ENCODE measurements at regions not wholly inside any gene's neighbourhood (a gene's known extent, or its start where the extent isn't known, plus 50 kb on each side); places are given as distances from the start of the nearest gene placed in this dataset.

DNA sequence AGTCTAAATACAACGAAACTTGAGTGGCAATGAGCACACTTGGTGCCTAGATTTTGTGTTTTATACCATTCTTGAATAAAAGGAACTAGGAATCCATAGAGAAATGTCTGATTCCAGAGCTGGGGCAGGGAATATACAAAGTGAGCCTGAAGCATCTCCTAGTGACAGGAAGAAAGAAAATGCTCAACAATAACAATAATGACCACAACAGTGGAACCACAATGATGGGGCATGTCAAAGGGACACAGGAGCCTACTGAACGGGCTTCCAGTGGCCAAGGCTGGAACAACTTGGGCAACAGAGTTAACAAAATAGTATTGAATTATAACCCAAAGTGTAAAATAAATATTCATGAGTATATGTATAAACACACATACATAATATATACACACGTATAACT, 94.4 kb upstream of the ADCY1 start:
- TF ChIP-seq, protein P1, sequence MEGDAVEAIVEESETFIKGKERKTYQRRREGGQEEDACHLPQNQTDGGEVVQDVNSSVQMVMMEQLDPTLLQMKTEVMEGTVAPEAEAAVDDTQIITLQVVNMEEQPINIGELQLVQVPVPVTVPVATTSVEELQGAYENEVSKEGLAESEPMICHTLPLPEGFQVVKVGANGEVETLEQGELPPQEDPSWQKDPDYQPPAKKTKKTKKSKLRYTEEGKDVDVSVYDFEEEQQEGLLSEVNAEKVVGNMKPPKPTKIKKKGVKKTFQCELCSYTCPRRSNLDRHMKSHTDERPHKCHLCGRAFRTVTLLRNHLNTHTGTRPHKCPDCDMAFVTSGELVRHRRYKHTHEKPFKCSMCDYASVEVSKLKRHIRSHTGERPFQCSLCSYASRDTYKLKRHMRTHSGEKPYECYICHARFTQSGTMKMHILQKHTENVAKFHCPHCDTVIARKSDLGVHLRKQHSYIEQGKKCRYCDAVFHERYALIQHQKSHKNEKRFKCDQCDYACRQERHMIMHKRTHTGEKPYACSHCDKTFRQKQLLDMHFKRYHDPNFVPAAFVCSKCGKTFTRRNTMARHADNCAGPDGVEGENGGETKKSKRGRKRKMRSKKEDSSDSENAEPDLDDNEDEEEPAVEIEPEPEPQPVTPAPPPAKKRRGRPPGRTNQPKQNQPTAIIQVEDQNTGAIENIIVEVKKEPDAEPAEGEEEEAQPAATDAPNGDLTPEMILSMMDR (IDR thresholded peaks at IDR 0.05), result no peak
- no peak for TF ChIP-seq POLR2A (IDR thresholded peaks at IDR 0.05)

Data from esophagus squamous epithelium (tissue), 4 donors.